ENCODE measurements at regions not wholly inside any gene's neighbourhood (a gene's known extent, or its start where the extent isn't known, plus 50 kb on each side); places are given as distances from the start of the nearest gene placed in this dataset.

- TF ChIP-seq SPI1 (IDR thresholded peaks at IDR 0.05; ENCODE audit: low read depth, low read length), result no peak
- no peak for TF ChIP-seq POLR2A (IDR thresholded peaks at IDR 0.05; ENCODE audit: low read depth, low read length)
- TF ChIP-seq TAF1 (IDR thresholded peaks at IDR 0.05; ENCODE audit: low read depth, low read length), result no peak
- TF ChIP-seq POLR2AphosphoS5 (IDR thresholded peaks at IDR 0.05; ENCODE audit: low read depth, low read length), result no peak
- TF ChIP-seq POU2F2 (IDR thresholded peaks at IDR 0.05; ENCODE audit: low read depth, low read length), result no peak
- no peak for TF ChIP-seq PAX5 (IDR thresholded peaks at IDR 0.05; ENCODE audit: insufficient read depth, low read length, severe bottlenecking)
- no peak for DNase-seq (ENCODE audit: insufficient read length, low spot score)
- no peak for FAIRE-seq
Observed at GRCh38 chr4:157803421-157803820, 369.4 kb downstream of the GASK1B start.

GRCh38 chr4:157795495-157795894 is 377.3 kb downstream of the GASK1B start:
- FAIRE-seq (no peak), DNase-seq (ENCODE audit: insufficient read length, low spot score) (no peak)
- no peak for TF ChIP-seq PAX5 (IDR thresholded peaks at IDR 0.05; ENCODE audit: insufficient read depth, low read length, severe bottlenecking)
- TF ChIP-seq POLR2AphosphoS5 (IDR thresholded peaks at IDR 0.05; ENCODE audit: low read depth, low read length), result no peak
- TF ChIP-seq TAF1 (IDR thresholded peaks at IDR 0.05; ENCODE audit: low read depth, low read length), result no peak
- no peak for TF ChIP-seq SPI1 (IDR thresholded peaks at IDR 0.05; ENCODE audit: low read depth, low read length)
- TF ChIP-seq POU2F2 (IDR thresholded peaks at IDR 0.05; ENCODE audit: low read depth, low read length), result no peak
- no peak for TF ChIP-seq POLR2A (IDR thresholded peaks at IDR 0.05; ENCODE audit: low read depth, low read length)

DNA sequence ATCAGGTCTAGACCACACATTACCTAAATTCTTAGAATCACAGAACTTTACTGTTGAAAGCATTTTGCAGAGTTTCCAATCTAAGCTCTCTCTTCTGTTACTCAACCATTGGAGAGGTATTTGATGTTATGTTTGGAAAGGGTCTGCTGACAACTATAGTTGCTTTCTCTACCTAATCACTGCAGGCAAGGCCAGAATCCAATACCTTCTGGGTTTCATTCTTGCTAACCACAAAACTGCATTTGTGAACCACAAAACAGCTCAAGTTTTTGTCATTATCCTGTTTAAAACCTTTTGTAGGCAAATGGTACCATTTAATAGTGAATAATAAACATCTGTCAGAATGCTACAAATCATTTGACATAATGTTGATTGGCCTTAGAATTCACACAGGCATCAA is 380.1 kb downstream of the GASK1B start:
- FAIRE-seq (no peak), DNase-seq (ENCODE audit: insufficient read length, low spot score) (no peak)
- TF ChIP-seq POU2F2 (IDR thresholded peaks at IDR 0.05; ENCODE audit: low read depth, low read length) (no peak), POLR2AphosphoS5 (IDR thresholded peaks at IDR 0.05; ENCODE audit: low read depth, low read length) (no peak), SPI1 (IDR thresholded peaks at IDR 0.05; ENCODE audit: low read depth, low read length) (no peak), POLR2A (IDR thresholded peaks at IDR 0.05; ENCODE audit: low read depth, low read length) (no peak), TAF1 (IDR thresholded peaks at IDR 0.05; ENCODE audit: low read depth, low read length) (no peak), PAX5 (IDR thresholded peaks at IDR 0.05; ENCODE audit: insufficient read depth, low read length, severe bottlenecking) (no peak)

DNA sequence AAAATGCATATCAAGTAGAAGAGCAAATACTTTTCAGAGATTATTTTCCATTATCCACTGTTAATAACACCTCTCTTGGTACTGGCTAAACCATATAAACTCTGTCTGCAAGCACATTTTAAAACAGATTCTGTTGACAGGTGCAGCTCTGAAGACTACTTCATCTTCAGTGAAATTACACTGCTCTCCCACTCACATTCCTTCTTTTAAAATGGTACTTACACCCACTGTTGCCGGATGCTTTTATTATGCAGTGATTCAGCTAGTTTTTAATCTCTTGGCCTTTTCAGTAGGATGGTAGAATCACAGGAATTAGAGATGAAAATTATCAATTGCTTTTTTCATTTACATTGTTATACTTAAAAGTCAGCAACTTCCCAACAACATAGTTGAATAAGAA is 381.6 kb downstream of the GASK1B start:
- FAIRE-seq (no peak), DNase-seq (ENCODE audit: insufficient read length, low spot score) (no peak)
- TF ChIP-seq POU2F2 (IDR thresholded peaks at IDR 0.05; ENCODE audit: low read depth, low read length), result no peak
- no peak for TF ChIP-seq TAF1 (IDR thresholded peaks at IDR 0.05; ENCODE audit: low read depth, low read length)
- TF ChIP-seq PAX5 (IDR thresholded peaks at IDR 0.05; ENCODE audit: insufficient read depth, low read length, severe bottlenecking), result no peak
- no peak for TF ChIP-seq POLR2A (IDR thresholded peaks at IDR 0.05; ENCODE audit: low read depth, low read length)
- TF ChIP-seq SPI1 (IDR thresholded peaks at IDR 0.05; ENCODE audit: low read depth, low read length), result no peak
- TF ChIP-seq POLR2AphosphoS5 (IDR thresholded peaks at IDR 0.05; ENCODE audit: low read depth, low read length), result no peak

DNA sequence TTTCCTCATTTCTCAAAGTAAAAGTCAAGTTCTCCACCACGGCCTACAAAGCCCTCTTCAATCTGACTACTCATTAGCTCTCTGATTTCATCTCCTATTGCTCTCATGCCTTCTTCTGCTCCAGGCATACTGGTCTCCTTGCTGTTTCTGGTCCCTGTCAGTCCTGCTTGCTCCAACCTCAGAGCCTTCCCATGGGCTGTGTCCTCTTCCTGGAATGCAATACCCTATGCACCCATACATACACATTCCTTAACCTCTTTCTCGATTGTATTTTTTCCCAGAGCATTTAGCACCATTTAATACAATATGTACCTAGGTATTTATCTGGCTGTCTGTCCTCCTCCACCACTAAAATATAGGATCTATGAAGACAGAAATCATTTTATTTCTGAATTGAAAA is 385.2 kb downstream of the GASK1B start:
- TF ChIP-seq POLR2AphosphoS5 (IDR thresholded peaks at IDR 0.05; ENCODE audit: low read depth, low read length), result no peak
- no peak for TF ChIP-seq POU2F2 (IDR thresholded peaks at IDR 0.05; ENCODE audit: low read depth, low read length)
- TF ChIP-seq POLR2A (IDR thresholded peaks at IDR 0.05; ENCODE audit: low read depth, low read length), result no peak
- TF ChIP-seq TAF1 (IDR thresholded peaks at IDR 0.05; ENCODE audit: low read depth, low read length), result no peak
- TF ChIP-seq PAX5 (IDR thresholded peaks at IDR 0.05; ENCODE audit: insufficient read depth, low read length, severe bottlenecking), result no peak
- TF ChIP-seq SPI1 (IDR thresholded peaks at IDR 0.05; ENCODE audit: low read depth, low read length), result no peak
- FAIRE-seq (no peak), DNase-seq (ENCODE audit: insufficient read length, low spot score) (no peak)

DNA sequence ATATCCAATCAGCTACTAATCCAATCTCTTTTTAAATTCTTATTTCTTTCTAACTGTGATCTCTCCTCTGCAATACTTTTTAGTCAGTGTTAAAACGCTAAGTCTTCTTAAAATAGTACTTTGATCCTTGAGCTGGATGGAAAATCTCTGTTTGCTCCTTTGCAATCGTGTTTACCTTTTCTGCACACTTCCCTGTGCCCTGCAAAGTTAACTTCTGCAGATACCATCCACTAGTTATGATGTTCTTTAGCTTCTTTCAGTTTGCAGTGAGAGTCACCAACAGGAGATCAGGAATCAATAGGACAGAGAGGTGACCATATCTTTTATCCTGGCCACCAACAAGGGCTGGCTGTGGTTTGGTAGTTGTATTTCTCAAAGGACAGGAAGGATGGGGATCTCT is 391.5 kb downstream of the GASK1B start:
- DNase-seq (ENCODE audit: insufficient read length, low spot score) (no peak), FAIRE-seq (no peak)
- TF ChIP-seq PAX5 (IDR thresholded peaks at IDR 0.05; ENCODE audit: insufficient read depth, low read length, severe bottlenecking) (no peak), TAF1 (IDR thresholded peaks at IDR 0.05; ENCODE audit: low read depth, low read length) (no peak), POU2F2 (IDR thresholded peaks at IDR 0.05; ENCODE audit: low read depth, low read length) (no peak), SPI1 (IDR thresholded peaks at IDR 0.05; ENCODE audit: low read depth, low read length) (no peak), POLR2AphosphoS5 (IDR thresholded peaks at IDR 0.05; ENCODE audit: low read depth, low read length) (no peak)

- FAIRE-seq, result no peak
- TF ChIP-seq POLR2A (IDR thresholded peaks at IDR 0.05; ENCODE audit: low read depth, low read length) (no peak), POU2F2 (IDR thresholded peaks at IDR 0.05; ENCODE audit: low read depth, low read length) (no peak), PAX5 (IDR thresholded peaks at IDR 0.05; ENCODE audit: insufficient read depth, low read length, severe bottlenecking) (no peak), TAF1 (IDR thresholded peaks at IDR 0.05; ENCODE audit: low read depth, low read length) (no peak), POLR2AphosphoS5 (IDR thresholded peaks at IDR 0.05; ENCODE audit: low read depth, low read length) (no peak), SPI1 (IDR thresholded peaks at IDR 0.05; ENCODE audit: low read depth, low read length) (no peak)
- no peak for DNase-seq (ENCODE audit: insufficient read length, low spot score)
Observed at GRCh38 chr4:157779081-157779480, 393.7 kb downstream of the GASK1B start.

DNA sequence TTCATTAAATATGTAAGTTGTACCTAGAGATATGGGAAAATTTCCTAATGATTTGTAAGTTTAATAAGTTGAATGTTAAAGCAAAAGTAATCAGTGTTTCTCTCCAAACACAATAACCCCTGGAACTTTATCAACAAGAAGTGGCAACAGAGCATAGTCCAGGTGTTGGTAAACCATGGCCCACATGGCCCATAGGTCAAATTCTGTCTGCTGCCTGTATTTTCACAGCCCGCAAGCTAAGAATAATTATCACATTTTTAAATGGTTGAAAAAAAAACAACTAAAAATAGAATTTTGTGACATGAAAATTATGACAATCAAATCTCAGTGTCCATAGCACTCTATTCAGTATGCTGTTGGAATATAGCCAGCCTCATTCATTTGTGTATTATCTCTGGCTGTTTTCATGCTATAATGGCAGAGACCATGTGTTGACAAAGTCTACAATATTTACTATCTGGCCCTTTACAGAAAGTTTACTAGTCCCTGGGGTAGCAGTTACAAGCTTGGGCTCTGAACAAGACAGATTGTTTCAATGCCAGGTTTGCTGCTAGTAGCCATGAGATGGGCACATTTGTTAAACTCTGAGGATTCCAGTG is 395.8 kb downstream of the GASK1B start:
- no peak for FAIRE-seq
- TF ChIP-seq POU2F2 (IDR thresholded peaks at IDR 0.05; ENCODE audit: low read depth, low read length) (no peak), POLR2AphosphoS5 (IDR thresholded peaks at IDR 0.05; ENCODE audit: low read depth, low read length) (no peak), TAF1 (IDR thresholded peaks at IDR 0.05; ENCODE audit: low read depth, low read length) (no peak), POLR2A (IDR thresholded peaks at IDR 0.05; ENCODE audit: low read depth, low read length) (no peak), PAX5 (IDR thresholded peaks at IDR 0.05; ENCODE audit: insufficient read depth, low read length, severe bottlenecking) (no peak), SPI1 (IDR thresholded peaks at IDR 0.05; ENCODE audit: low read depth, low read length) (no peak)
- DNase-seq (ENCODE audit: insufficient read length, low spot score), result no peak

DNA sequence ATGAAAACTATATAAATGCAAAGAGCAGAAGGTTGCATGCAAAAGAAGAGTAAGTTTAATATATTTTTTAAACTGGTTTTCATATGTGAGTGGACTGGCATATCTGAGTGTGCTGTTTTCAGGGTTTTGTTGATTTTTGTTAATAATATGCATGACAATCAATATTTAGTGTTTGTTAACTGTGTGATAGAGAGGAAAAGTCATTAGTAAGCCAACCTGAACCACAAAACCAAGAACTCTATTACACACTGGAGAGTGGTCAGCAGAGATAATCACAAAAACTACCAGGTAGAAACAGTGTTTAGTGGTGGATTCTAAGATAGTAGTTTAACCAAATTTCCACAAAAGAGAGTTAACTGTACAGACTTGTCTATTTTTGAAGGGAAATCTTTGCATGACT is 396.9 kb downstream of the GASK1B start:
- TF ChIP-seq POU2F2 (IDR thresholded peaks at IDR 0.05; ENCODE audit: low read depth, low read length) (no peak), POLR2A (IDR thresholded peaks at IDR 0.05; ENCODE audit: low read depth, low read length) (no peak), SPI1 (IDR thresholded peaks at IDR 0.05; ENCODE audit: low read depth, low read length) (no peak), TAF1 (IDR thresholded peaks at IDR 0.05; ENCODE audit: low read depth, low read length) (no peak), PAX5 (IDR thresholded peaks at IDR 0.05; ENCODE audit: insufficient read depth, low read length, severe bottlenecking) (no peak), POLR2AphosphoS5 (IDR thresholded peaks at IDR 0.05; ENCODE audit: low read depth, low read length) (no peak)
- DNase-seq (ENCODE audit: insufficient read length, low spot score) (no peak), FAIRE-seq (no peak)

DNA sequence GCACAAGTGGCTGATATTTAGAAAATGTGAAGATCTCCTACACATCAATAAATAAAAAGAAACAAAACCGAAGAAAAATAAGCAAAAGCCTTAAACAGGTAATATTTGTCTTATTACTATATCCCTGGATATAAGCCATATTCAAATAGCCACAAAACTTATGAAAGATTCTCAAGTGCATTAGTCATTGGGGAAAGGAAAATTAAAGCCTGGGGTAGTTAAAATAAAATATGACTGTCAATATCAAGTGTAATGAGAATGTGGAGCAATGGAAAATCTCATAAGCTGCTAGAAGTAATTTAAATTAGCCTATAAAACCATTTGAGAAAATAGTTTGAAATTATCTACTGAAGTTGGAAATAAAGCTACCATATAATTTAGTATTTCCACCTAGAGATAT is 399.9 kb downstream of the GASK1B start:
- no peak for DNase-seq (ENCODE audit: insufficient read length, low spot score)
- no peak for FAIRE-seq
- TF ChIP-seq SPI1 (IDR thresholded peaks at IDR 0.05; ENCODE audit: low read depth, low read length) (no peak), TAF1 (IDR thresholded peaks at IDR 0.05; ENCODE audit: low read depth, low read length) (no peak), POU2F2 (IDR thresholded peaks at IDR 0.05; ENCODE audit: low read depth, low read length) (no peak), POLR2AphosphoS5 (IDR thresholded peaks at IDR 0.05; ENCODE audit: low read depth, low read length) (no peak), POLR2A (IDR thresholded peaks at IDR 0.05; ENCODE audit: low read depth, low read length) (no peak), PAX5 (IDR thresholded peaks at IDR 0.05; ENCODE audit: insufficient read depth, low read length, severe bottlenecking) (no peak)
